Uterus (tissue), 3 donors: ENCODE measurements at regions not wholly inside any gene's neighbourhood (a gene's known extent, or its start where the extent isn't known, plus 50 kb on each side); places are given as distances from the start of the nearest gene placed in this dataset.

Experiments used
- DNase-seq, 2 donors: peaks; one replicate each; pipeline ENCODE4 v3.0.0-alpha.2; 2019 to 2020
- H3K27ac ChIP-seq, 2 donors: fragments of 200-600 bp; sonication (generic); 1 replicate in 1 of 2; 2 replicates in 1 of 2; pipeline ENCODE4 v1.5.1; 2016 to 2018
- H3K27me3 ChIP-seq, 2 donors: fragments of 200-600 bp; sonication (generic); one replicate each; pipeline ENCODE4 v1.5.1; 2018 to 2019; ENCODE audit warnings: control low read depth in 1 of 2
- H3K36me3 ChIP-seq, 2 donors: fragments of 200-600 bp; sonication (generic); one replicate each; pipeline ENCODE4 v1.5.1; 2019; ENCODE audit warnings: control low read depth in 1 of 2
- H3K4me1 ChIP-seq, 2 donors: fragments of 200-600 bp; sonication (generic); one replicate each; pipeline ENCODE4 v1.5.1; 2018 to 2019; ENCODE audit warnings: control low read depth in 1 of 2
- H3K4me3 ChIP-seq, 2 donors: fragments of 200-600 bp; sonication (generic); 1 replicate in 1 of 2; 2 replicates in 1 of 2; pipeline ENCODE4 v1.5.1; 2018 to 2019; ENCODE audit warnings: mild to moderate bottlenecking in 1 of 2
- H3K9me3 ChIP-seq, 2 donors: fragments of 200-600 bp; sonication (generic); one replicate each; pipeline ENCODE4 v1.5.1; 2019; ENCODE audit warnings: control low read depth in 1 of 2
- POLR2A ChIP-seq, 2 donors: fragments of 450-650 bp; IDR thresholded peaks; one replicate each; pipeline ENCODE4 v1.6.1; 2016; ENCODE audit warnings: antibody characterized with exemption in 2 of 2, mild to moderate bottlenecking in 1 of 2, moderate library complexity in 1 of 2
- intact Hi-C: fragments of 100-400 bp; cut with DNase I; formaldehyde crosslinking; loops from one replicate; pipeline ENCODE4 v1.15.1; 2023; ENCODE audit warnings: low total_unique reads
- TF ChIP-seq, protein P1 (sequence below), 4 experiments: fragments of 200-600 bp in 2 of 4; fragments of 450-650 bp in 2 of 4; sonication (generic) in 2 of 4; IDR thresholded peaks; one replicate each; pipeline ENCODE4 v1.5.1; 2016 to 2019; ENCODE audit warnings: antibody characterized with exemption in 4 of 4, mild to moderate bottlenecking in 2 of 4, moderate library complexity in 1 of 4
- donor health status: DM: yes; HTN: yes; CAD: no.

DNA sequence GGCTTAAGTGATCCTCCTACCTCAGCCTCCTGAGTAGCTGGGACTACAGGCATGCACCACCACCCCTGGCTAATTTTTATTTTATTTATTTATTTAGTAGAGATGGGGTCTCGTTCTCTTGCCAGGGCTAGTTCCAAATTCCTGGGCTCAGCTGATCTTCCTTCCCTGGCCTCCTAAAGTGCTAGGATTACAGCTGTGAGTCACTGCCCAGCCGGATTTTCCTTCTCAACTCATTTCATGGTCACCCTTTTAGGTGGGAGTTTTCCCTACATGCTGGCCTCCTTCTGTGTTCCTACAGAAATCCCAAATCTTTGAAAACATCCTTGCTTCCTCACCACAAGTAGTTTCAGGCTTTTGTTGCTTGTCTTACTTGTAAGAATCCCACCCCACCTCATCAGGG is 102.1 kb upstream of the SIAH1 start:
- Histone ChIP-seq H3K27me3 (no peaks in the 10 kb centered on the region), H3K27ac (no peak overlapping the region), H3K4me3 (no peak overlapping the region), H3K36me3 (no peaks in the 10 kb centered on the region), H3K9me3 (no peaks in the 10 kb centered on the region), H3K4me1 (no peaks in the 10 kb centered on the region)
- TF ChIP-seq, protein P1, sequence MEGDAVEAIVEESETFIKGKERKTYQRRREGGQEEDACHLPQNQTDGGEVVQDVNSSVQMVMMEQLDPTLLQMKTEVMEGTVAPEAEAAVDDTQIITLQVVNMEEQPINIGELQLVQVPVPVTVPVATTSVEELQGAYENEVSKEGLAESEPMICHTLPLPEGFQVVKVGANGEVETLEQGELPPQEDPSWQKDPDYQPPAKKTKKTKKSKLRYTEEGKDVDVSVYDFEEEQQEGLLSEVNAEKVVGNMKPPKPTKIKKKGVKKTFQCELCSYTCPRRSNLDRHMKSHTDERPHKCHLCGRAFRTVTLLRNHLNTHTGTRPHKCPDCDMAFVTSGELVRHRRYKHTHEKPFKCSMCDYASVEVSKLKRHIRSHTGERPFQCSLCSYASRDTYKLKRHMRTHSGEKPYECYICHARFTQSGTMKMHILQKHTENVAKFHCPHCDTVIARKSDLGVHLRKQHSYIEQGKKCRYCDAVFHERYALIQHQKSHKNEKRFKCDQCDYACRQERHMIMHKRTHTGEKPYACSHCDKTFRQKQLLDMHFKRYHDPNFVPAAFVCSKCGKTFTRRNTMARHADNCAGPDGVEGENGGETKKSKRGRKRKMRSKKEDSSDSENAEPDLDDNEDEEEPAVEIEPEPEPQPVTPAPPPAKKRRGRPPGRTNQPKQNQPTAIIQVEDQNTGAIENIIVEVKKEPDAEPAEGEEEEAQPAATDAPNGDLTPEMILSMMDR (IDR thresholded peaks at IDR 0.05) = no peak
- TF ChIP-seq POLR2A (IDR thresholded peaks at IDR 0.05) = no peak
- DNase-seq = no peak
- intact Hi-C loops = no loop called here

DNA sequence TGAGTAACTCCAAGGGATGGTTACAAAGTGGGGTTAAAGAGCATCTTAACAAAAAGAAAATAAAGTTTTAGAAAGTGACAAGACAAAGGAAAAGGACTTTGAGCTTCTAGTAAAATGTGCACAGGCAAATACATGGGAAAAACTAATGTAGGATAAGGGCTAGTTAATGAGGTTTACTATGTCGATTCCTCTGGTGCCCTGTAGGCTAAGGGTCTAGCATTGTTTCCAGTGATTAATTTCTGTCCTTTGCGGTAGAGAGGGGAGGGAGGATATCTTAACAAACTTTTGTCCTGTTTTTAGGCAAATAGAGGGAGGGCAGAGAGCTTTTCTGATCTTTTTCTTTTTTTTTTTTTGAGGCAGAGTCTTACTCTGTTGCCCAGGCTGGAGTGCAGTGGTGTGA is 96.6 kb upstream of the SIAH1 start:
- Histone ChIP-seq H3K4me3 (no peak overlapping the region), H3K4me1 (no peaks in the 10 kb centered on the region), H3K9me3 (no peaks in the 10 kb centered on the region), H3K36me3 (no peaks in the 10 kb centered on the region), H3K27me3 (no peaks in the 10 kb centered on the region), H3K27ac (no peak overlapping the region)
- TF ChIP-seq, protein P1 (IDR thresholded peaks at IDR 0.05) = no peak
- no peak for TF ChIP-seq POLR2A (IDR thresholded peaks at IDR 0.05)
- no peak for DNase-seq
- intact Hi-C loops = no loop called here

DNA sequence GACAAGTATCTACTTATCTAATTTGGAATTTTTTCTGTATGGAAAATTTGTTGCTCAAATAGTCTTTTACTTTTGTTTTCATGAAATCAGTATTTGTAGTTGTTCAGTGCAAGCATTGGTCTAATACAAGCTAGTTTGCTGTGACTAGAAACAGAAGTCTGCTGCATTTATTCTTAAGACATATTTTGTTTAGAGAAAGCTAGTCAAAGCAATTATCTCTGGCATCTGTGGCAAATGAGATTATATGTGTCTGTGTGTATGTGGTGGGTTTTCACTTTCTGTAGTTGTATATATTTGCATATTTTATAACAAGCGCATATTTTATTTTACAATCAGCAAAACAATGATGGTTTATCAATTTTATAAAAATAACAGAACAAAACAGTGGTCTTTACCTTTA is 96.0 kb upstream of the SIAH1 start:
- Histone ChIP-seq H3K4me1 (no peaks in the 10 kb centered on the region), H3K27ac (no peak overlapping the region), H3K9me3 (no peaks in the 10 kb centered on the region), H3K36me3 (no peaks in the 10 kb centered on the region), H3K27me3 (no peaks in the 10 kb centered on the region), H3K4me3 (no peak overlapping the region)
- TF ChIP-seq, protein P1 (IDR thresholded peaks at IDR 0.05) = no peak
- intact Hi-C loops = no loop called here
- no peak for DNase-seq

- TF ChIP-seq, protein P1 (IDR thresholded peaks at IDR 0.05) = no peak
- TF ChIP-seq POLR2A (IDR thresholded peaks at IDR 0.05) = no peak
- H3K4me1 ChIP-seq = no peaks in the 10 kb centered on the region
- intact Hi-C loops = no loop called here
- no peaks in the 10 kb centered on the region for H3K9me3 ChIP-seq
- no peak overlapping the region for H3K27ac ChIP-seq
- no peaks in the 10 kb centered on the region for H3K27me3 ChIP-seq
- no peak overlapping the region for H3K4me3 ChIP-seq
- no peak for DNase-seq
- H3K36me3 ChIP-seq = no peaks in the 10 kb centered on the region
Observed at GRCh38 chr16:48479955-48480354, 94.7 kb upstream of the SIAH1 start.

DNA sequence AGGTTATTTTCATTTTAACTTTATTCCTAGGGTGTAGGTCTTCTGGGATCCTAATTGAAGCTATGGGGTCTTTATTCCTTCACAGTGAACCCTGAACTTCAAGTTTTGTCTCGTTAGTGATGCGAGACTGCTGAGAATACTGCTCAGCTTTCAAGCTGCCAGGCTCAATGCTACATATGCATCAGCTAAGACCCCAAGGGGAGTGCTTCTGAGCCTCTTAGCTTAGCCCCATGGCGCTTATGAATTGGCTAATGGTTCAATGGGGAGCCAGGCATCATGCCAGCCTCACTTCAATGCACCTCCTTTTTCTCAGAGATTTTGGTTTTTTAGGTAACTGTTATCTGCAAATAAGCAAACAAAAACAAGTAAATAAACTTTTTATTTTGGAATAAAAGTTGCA is 94.1 kb upstream of the SIAH1 start:
- Histone ChIP-seq H3K4me1 (no peaks in the 10 kb centered on the region), H3K27me3 (no peaks in the 10 kb centered on the region), H3K4me3 (no peak overlapping the region), H3K27ac (no peak overlapping the region), H3K36me3 (no peaks in the 10 kb centered on the region), H3K9me3 (no peaks in the 10 kb centered on the region)
- DNase-seq = no peak
- intact Hi-C loops = no loop called here
- TF ChIP-seq, protein P1 (IDR thresholded peaks at IDR 0.05) = no peak
- no peak for TF ChIP-seq POLR2A (IDR thresholded peaks at IDR 0.05)
